Activated CD8-positive, alpha-beta memory T cell treated with anti-CD3 and anti-CD28 coated beads, Interleukin-2, amount 50 U/mL, for 4 hours (primary cell): ENCODE measurements at regions not wholly inside any gene's neighbourhood (a gene's known extent, or its start where the extent isn't known, plus 50 kb on each side); places are given as distances from the start of the nearest gene placed in this dataset.

ENCODE experiments used
- DNase-seq: peaks from one replicate; pipeline ENCODE4 v3.0.0-alpha.2; 2020

DNA sequence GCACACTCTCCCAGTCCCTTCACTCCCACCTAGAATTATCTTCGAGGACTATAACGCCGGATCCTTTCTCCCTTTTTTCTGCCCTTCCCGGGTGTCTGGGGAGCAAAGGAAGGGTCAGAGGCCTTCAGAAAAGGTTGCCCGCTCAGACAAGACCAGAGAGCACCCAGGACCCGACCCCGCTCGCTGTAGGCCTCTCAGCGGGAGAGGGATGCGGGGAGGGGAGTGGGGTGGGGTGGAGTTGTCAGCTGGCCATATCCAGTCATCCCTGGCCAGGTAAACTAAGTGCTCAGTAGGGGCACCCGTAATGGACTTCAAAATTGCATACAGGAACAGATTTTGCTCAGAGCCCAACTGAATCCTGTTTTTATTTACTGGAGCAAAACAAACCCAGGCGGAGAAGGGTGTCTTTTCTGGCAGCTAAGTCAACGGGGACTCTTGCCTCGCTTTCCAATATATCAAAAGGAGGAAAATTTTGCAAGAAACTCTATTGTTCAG, 65.0 kb downstream of the NOL4 start:
- DNase-seq: no peak

DNA sequence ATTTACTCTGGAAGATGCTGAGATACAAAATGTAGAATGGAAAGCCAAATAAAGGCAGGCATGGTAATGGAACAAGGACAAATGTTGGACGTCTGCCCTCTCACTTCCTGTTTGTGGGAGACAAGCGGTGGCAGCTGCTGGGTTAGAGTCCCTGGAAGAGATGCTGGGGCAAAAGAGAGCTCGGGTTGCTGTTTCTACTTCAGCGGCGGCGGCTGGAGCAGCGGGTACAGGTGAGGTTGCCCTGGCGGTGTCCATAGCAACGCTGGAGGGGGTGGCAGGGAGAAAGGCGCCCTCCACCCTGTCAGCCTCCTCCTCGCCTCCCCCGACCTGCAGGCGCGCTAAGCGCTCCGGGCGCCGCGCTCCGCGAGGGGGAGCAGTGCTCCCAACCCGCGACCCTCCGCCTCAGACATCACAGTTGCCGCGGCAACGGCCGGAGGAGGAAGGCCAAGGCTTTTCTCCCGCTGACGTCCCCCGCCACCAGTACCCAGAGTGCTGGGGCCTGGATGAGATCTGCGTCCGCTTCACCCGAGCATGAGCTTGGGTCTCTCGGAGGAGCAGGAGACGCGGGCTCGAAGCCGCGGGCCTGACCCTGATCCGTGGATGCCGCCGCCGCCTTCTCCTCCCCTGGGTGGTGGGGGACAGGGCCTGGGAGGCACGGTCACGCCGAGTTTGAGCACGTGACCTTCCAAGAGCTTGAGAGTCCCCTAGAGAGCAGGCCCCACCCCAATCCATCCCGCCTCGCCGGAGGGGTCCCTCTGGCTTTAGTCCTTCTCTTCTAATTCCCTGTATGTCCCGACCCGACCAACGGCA, 65.6 kb downstream of the NOL4 start:
- peak; percentile 13 for DNase-seq

DNA sequence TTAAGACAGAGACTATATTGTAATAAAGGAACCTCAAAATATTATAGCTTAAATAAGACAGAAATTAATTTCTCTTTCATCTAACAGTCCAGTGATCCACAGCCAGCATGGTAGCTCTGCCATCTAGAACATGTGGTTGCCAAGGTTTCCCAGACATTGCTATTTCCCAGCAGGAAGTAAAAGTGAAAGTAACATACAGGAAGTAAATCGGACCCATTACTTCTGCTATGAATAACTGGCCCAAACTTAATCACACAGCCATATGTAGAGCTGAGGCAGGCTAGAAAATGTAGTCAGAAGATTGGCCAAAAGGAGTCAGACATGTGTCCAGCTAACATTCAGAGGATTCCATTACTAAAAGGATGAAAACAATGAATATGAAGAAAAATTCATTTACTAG, 71.0 kb downstream of the NOL4 start:
- DNase-seq: no peak

DNA sequence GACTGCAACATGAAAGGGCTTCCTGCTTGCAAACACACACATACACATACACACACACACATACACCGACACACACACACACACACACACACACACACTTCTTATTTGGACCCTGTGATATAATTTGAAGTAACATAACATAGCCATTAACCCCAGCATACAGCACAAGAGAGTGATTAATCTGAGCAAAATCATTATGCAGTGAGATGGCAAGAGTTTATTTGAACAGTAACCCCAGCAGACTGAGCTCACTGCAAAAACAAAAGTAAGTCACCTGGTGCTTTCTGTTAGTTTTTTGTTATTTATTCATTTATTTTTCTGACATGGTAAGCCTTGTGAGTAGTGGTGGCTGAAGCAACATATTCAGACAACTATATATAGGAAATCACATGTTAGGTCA, 93.7 kb downstream of the NOL4 start:
- no peak for DNase-seq

DNA sequence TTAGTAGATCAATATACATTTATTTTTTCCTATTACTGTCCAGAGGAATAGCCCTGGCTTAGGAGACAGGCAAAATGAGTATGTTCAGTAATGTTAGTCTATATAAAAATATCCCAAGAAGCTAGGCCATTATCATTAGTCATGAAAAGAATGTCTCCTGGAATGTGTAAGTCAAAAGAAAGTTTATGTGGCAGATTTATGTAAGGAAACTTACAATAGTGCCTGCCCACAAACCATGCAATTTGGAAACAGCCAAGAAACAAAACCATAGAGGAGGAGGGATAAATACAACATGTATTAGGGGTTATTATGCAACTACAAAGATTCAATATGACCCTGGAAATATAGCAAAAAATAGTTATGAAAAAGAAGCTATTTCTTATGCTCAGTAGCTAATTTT, 96.3 kb downstream of the NOL4 start:
- no peak for DNase-seq

DNA sequence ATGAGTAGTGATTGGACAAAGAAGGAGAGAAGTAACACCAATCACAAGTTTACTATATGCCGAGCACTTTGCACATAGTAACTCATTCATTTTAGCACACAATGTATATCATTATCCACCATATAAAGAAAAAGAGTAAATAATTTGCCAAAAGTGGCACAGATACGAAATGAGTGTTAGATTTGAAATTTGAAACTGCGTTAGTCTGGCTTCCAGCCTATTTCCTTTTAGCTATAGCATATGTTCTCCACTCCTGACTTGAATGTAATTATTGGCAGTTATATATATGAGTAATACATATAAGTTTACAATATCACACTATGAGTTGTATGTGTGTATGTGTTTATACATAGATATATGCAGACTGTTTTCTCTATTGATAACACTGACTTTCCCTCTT, 98.6 kb downstream of the NOL4 start:
- DNase-seq: no peak

DNA sequence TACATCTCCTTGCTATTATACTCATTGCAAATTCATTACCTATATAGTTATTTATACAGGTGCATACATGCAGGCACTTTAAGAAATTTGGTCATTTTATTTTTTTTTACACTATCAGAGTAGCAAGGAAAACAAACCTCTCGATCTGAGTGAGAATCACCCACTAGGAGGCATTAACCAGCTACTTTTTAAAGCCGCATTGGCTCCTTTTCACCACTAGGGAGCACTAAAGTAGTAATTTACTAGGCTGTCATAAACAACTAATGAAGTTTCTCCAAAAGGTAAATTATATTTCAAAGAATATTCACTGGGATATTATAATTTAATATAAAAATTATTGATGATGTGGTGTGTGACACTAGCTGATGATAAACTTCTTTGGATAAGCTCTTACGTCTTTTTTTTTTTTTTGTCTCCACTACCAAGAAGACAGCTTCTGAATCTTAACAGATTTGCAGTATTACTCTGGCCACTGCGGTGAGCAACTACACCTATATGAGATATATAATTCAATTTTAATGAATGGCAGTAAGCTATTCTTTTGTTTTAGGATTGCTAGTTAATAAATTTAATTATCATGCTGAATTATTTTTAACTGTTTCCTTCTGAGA, 101.9 kb downstream of the NOL4 start:
- no peak for DNase-seq

DNA sequence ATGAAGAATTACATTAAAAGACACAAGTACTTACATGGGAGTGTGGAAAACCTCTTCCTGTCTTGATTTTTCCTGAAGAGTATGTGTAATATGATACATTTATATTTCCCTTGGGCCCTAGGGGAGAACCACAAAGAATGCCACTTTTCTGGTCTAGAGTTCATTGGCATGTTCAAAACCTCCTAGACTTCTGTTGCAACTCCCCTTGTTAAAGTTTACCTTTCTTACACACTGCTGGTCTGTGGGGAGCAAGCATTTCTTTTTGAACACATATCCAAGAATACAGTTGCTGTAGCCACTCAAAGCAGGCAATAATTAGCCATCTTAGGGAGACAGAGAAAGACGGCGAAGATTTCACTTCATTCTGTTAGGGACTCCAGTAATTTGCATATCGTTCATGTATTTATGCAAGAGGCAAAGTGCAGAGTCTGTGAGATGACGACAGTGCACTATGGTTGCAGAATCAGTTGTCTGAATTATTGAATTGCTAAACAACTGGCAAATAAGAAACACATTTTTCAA, 103.5 kb downstream of the NOL4 start:
- DNase-seq: no peak

DNA sequence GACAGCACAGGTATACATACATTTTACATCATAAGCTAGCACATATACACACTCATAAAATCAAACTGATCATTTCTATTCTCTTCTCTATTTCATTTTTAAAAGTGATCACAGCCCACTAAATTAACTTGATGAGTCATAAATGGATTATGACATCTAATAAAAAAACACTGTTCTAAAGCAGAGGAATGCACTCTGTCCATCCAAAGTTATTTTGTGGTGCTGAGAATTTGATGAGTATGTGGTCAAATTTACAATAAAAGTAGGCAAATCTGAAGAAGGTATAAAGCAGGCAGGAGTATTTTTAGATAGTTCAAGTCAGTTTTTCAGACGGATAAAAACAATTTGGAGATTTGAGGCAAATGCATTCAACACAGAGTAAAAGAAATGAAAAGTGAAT, 104.4 kb downstream of the NOL4 start:
- no peak for DNase-seq

DNA sequence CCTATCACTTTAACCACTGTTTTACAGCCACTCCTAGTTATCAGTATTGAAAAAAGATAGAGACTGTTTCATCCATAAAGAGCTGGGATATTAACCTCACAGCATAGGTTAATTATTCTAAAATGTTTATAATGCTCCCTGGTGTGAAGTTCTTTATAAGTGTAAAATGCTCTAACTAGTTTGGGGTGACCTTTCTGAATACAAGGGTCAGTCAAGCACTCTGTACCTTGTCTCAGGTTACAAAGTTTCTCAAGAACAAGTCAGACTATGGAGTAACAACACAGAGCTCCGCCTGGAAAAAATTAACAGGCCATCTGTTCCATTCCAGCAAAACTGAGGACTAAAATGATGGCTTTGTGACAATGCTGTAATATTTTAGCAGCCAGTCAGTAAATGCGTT, 107.4 kb downstream of the NOL4 start:
- DNase-seq: no peak

DNA sequence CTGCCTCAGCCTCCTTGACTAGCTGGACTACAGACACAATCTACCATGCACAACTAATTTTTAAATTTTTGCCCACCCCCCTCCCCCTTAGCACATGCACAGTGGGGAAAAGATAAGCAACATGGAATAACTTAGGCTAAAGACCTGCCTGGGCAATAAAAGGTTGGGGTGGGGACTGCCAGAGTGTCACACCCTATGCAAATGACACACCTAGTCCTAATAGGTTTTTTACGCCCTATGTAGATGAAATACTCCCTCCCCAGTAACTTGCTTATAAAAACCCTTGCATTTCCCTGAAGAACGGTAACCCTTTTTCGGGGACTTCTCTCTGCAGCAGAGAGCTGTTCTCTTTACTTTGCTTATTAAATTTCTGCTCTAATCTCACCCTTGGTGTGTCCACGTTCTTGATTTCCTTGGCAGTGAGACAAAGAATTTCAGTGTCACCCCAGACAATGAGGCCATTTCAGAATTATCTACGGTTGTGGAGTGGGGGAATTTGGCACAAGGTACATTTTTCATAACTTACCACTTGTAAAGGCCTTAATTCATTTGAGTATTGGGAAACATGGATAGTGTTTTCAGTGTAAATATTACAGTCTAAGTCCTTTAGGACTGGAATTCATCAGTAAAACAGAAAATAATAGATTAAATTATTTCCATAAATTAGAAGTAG, 109.2 kb downstream of the NOL4 start:
- no peak for DNase-seq

DNA sequence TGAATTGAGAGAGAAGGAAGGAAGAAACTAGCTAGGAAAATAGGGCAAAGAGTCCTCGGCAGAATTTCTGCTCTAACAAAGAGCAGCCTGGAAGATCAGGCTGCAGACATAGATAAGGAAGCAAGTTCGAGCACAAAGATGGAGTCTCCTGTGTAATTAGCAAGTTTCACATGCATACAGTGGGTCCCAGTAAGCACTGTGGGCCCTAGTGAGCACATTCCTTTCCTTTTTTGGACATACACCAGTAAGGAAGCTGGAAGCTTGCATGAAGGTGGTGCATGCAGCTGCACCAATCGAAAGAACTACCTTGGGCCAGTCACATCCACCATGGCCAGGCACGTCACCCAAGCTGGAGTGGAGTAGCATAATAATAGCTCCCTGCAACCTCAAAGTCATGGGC, 109.7 kb downstream of the NOL4 start:
- no peak for DNase-seq

DNA sequence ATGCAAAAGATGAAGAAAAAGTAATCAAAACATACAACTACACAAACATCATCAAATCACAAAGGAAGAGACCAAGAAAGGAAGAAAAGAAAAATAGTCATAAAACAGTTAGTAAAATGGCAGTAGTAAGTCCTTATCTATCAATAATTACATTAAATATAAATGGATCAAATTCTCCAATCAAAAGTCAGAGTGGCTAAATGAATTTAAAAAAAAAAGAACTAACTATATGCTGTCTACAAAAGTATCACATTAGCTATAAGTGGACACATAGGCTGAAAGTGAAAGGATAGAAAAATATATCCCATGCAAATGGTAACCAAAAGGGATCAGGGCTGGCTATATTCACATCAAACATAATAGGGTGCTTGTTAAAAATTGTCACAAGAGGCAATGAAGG, 116.5 kb downstream of the NOL4 start:
- no peak for DNase-seq

DNA sequence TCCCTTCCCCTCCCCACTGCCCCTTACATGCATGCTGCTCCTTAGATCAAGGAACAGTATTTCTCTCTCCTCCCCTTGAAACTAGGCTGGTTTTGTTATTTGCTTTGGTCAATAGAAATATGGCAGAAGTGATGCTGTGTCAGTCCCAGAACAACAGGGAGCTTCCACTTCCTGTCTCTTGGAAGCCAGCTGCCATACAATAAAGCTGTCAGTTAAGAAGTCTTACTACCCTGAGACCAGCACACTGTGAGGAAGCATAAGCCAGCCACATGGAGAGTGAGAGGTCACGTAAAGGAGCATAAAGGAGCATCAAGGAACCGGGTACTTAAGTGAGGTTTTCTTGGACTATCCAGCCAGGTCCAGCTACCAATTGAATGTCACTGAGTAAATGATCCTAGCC, 126.6 kb downstream of the NOL4 start:
- no peak for DNase-seq

DNA sequence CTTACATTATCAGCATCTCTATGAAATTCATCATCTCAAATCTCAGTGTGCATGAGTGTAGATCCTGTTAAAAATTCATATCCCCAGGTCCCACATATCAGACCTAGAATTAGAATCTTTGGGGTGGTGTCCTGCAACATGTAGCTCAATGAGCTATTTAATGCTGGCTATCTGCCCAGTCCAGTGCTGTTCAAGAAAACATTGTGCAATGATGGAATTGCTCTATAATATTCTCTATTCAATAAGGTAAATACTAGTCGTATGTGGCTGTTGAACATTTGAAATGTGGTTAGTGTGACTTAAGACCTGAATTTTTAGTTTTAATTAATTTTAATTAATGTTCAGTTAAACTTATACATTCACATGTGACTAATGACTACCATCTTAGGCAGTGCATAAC, 127.4 kb downstream of the NOL4 start:
- DNase-seq: no peak

DNA sequence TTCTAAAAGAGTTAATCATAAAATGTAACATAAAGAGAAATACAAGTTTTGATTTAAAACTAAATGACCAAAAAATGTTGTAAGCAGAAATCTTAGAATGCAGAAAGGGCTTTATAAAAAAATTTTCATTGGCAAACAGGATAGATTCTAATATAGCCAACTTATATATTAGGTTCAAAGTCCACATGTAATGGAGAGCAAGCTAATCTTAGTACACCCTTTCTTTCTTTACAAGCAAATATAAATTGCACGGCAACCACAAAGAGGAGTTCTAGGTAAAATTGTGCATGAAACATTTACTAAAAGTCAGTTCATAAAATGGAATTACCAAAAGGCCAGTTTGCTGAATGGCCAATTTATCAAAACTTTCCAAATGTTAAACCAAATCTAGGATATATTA, 130.6 kb downstream of the NOL4 start:
- no peak for DNase-seq

DNA sequence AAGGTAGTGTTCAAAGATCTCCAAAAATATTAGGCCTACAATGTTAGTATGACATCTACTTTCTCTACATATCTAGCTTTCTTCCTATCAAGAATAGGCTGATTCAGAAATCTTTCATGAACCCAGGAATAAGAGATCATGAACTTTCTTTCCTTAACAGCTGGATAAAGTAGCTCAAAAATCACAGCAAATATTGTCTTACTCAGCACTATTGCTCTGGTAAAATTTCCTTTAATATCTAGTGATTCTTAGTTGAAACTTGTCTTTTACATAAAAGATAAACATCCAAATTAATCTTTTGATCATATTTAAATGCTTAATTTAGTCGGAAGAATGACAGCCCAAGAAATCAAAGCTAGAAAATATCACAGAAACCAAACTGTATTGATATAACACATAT, 131.9 kb downstream of the NOL4 start:
- no peak for DNase-seq

DNA sequence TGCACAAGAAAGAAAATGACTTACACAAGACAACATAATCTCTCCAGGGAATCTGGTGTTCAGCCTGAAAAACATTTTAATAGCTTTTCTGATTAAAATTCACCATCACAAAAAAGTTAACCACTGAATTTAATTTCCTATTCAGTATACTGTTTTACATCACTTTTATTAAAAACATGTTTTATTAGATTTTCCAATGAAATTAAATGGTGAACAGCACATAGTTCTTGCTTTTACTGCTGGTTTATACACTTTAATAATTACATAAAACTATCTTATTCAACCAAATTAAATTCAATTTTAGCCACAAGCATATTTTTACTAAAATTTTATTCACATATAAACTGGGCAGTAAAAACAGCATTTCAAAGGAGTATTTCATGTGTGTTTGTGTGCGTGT, 138.3 kb downstream of the NOL4 start:
- no peak for DNase-seq

DNA sequence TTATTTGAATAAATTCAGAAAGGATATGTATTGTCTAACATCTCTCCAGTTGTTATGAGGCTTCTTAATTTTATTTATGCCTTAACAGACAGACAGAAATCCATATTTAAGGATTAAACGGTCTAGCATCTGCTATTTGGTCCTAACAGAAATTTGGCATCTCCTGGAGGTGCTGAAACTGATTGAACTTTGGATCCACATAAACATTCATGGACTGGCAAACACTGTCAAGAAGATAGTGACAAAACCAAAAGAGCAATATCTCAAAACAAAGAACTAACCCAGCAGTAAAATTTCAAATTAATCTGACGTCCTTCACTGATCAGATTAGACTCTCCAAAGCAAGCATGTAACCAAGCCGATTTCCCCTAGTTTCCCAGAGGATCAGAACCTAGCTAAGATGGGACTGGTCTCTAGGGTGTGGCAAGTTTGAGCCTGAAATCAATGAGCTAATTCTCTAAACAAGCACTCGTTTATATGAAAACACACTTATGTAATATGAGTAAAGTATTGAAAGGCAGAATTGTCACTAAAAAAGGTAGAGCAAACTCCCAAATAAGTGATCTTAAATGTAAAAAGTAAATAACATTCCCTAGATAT, 139.5 kb downstream of the NOL4 start:
- no peak for DNase-seq

DNA sequence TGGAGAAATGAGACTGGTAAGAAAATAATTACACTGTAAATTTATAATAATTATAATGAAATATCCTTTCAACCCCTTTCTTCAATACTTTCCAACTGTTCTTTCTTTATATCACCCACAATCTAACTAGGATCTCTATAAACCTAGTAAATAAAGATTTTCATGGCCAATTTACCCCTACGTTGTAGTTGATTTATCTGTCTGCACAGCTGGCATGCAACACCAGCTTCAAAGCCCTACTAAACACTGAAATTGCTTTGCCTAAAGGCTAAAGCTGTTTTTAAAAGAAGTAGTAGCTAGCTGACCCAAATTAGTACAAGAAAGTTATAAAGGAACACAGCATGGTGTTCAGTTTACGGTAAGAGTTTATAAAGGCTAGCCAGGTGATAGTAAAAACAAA, 140.1 kb downstream of the NOL4 start:
- no peak for DNase-seq

DNA sequence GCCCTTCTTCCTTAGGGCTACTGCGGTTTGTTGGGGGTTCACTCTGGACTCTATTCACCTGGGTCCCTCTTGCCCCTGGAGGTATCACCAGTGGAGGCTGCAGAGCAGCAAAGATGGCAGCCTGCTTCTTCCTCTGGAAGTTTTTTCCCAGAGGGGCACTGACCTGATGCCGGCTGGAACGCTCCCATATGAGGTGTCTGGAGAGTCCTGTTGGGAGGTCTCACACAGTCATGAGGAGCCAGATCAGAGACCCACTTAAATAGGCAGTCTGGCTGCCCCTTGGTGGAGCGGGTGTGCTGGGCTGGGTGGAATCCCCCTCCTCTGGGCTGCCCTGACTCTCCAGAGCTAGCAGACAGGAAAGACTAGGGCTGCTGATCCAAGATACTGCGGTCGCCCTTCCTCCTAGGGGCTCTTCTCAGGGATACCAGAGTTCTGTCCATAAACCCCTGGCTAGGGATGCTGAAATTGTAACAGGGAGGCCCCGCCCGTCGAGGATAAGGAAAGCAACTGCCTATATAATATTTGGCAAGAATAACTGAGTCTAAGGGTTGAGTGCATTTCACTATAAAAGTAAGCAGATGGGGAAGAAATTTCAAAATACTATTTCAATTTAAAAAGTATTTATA, 140.7 kb downstream of the NOL4 start:
- DNase-seq: no peak

DNA sequence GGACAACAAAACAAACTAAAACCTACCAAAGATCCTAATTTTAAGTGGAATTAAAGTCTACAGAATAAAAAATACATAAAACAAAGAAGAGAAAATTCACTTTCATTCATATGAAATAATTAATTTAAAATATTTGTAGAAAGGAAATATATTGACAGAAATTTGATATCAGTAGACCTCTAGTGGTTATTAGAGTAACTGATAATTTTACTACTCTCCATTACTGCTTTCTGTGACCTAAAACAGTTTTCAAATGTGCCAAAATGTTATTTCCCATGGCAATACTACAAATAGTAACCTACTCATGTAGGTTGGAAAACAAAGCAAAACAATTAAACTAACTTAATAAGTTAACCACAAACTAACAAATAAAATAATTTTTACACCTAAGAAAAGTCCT, 147.1 kb downstream of the NOL4 start:
- DNase-seq: no peak
